GM12878 (cell line): ENCODE measurements at regions not wholly inside any gene's neighbourhood (a gene's known extent, or its start where the extent isn't known, plus 50 kb on each side); places are given as distances from the start of the nearest gene placed in this dataset.

Source experiments
- ATF2 ChIP-seq: IDR thresholded peaks from 2 replicates; pipeline ENCODE4 v1.6.1; 2012; ENCODE audit warnings: low read length, inconsistent platforms
- CHD1 ChIP-seq: IDR thresholded peaks from 2 replicates; pipeline ENCODE4 v1.6.1; 2012; ENCODE audit warnings: low read depth, low read length, improper control_type of control experiment
- CHD4 ChIP-seq: fragments of 200-600 bp; sonication (generic); IDR thresholded peaks from 2 replicates; pipeline ENCODE4 v1.6.1; 2016; ENCODE audit warnings: mild to moderate bottlenecking
- CREB1 ChIP-seq: IDR thresholded peaks from 2 replicates; pipeline ENCODE4 v1.6.1; 2012; ENCODE audit warnings: low read depth, mild to moderate bottlenecking, inconsistent platforms
- CREM ChIP-seq: IDR thresholded peaks from 2 replicates; pipeline ENCODE4 v1.6.1; 2014; ENCODE audit warnings: antibody characterized with exemption, low read depth
- E2F4 ChIP-seq: IDR thresholded peaks from 2 replicates; pipeline ENCODE4 v1.6.1; 2012; ENCODE audit warnings: low read depth, low read length, improper control_type of control experiment
- ESRRA ChIP-seq: IDR thresholded peaks from 2 replicates; pipeline ENCODE4 v1.6.1; 2012; ENCODE audit warnings: mild to moderate bottlenecking, low read length, improper control_type of control experiment
- GABPA ChIP-seq: IDR thresholded peaks from 2 replicates; pipeline ENCODE4 v1.6.1; 2014; ENCODE audit warnings: antibody characterized with exemption, low read depth, mild to moderate bottlenecking, inconsistent platforms
- HDAC6 ChIP-seq: fragments of 200-600 bp; sonication (generic); IDR thresholded peaks from one replicate; pipeline ENCODE4 v1.8.0; 2017; ENCODE audit warnings: antibody characterized with exemption; ENCODE audit not compliant: unreplicated experiment
- IKZF2 ChIP-seq, 2 experiments: fragments of 450-650 bp; IDR thresholded peaks; 2 replicates each; pipeline ENCODE4 v1.6.1; 2017; ENCODE audit warnings: mild to moderate bottlenecking in 2 of 2, moderate library complexity in 2 of 2
- JUNB ChIP-seq: IDR thresholded peaks from 2 replicates; pipeline ENCODE4 v1.6.1; 2016; ENCODE audit warnings: antibody characterized with exemption, mild to moderate bottlenecking
- LARP7 ChIP-seq: fragments of 450-650 bp; IDR thresholded peaks from 2 replicates; pipeline ENCODE4 v1.6.1; 2017; ENCODE audit warnings: mild to moderate bottlenecking
- MEF2A ChIP-seq: IDR thresholded peaks from 2 replicates; pipeline ENCODE4 v1.6.1; 2011; ENCODE audit warnings: low read depth, mild to moderate bottlenecking, low read length, moderate library complexity; ENCODE audit not compliant: insufficient read depth
- NFYB ChIP-seq: IDR thresholded peaks from 2 replicates; pipeline ENCODE4 v1.6.1; 2011; ENCODE audit warnings: low read depth, mild to moderate bottlenecking, low read length, improper control_type of control experiment, moderate library complexity; ENCODE audit not compliant: insufficient read depth
- PAX5 ChIP-seq: IDR thresholded peaks from 2 replicates; pipeline ENCODE4 v1.6.1; 2011; ENCODE audit warnings: low read depth, low read length, borderline replicate concordance
- PML ChIP-seq: IDR thresholded peaks from 2 replicates; pipeline ENCODE4 v1.6.1; 2012; ENCODE audit warnings: low read length, inconsistent platforms
- POLR2AphosphoS5 ChIP-seq: IDR thresholded peaks from 2 replicates; pipeline ENCODE4 v1.6.1; 2011; ENCODE audit warnings: mild to moderate bottlenecking, low read length, inconsistent platforms
- RELA ChIP-seq: fragments of 450-650 bp; IDR thresholded peaks from 2 replicates; pipeline ENCODE4 v1.8.0; 2014; ENCODE audit warnings: borderline replicate concordance; ENCODE audit not compliant: partially characterized antibody
- RELB ChIP-seq: fragments of 450-650 bp; IDR thresholded peaks from 2 replicates; pipeline ENCODE4 v1.6.1; 2017; ENCODE audit warnings: low read depth, mild to moderate bottlenecking, moderate library complexity
- SMARCA5 ChIP-seq: fragments of 450-650 bp; IDR thresholded peaks from 2 replicates; pipeline ENCODE4 v1.6.1; 2017; ENCODE audit warnings: mild to moderate bottlenecking
- SP1 ChIP-seq: IDR thresholded peaks from one replicate; pipeline ENCODE4 v1.6.1; 2011; ENCODE audit warnings: low read depth, low read length
- SPI1 ChIP-seq: IDR thresholded peaks from 2 replicates; pipeline ENCODE4 v1.6.1; 2011; ENCODE audit warnings: low read depth, mild to moderate bottlenecking, low read length, moderate library complexity, borderline replicate concordance; ENCODE audit not compliant: insufficient read depth
- SREBF1 ChIP-seq: IDR thresholded peaks from 2 replicates; pipeline ENCODE4 v1.6.1; 2012; ENCODE audit warnings: mild to moderate bottlenecking, low read length
- USF2 ChIP-seq: IDR thresholded peaks from 2 replicates; pipeline ENCODE4 v1.6.1; 2011; ENCODE audit warnings: low read depth, low read length, improper control_type of control experiment, borderline replicate concordance
- YBX1 ChIP-seq: fragments of 450-650 bp; IDR thresholded peaks from 2 replicates; pipeline ENCODE4 v1.6.1; 2016; ENCODE audit warnings: antibody characterized with exemption
- ZBED1 ChIP-seq: IDR thresholded peaks from 2 replicates; pipeline ENCODE4 v1.6.1; 2016; ENCODE audit warnings: borderline replicate concordance
- ZNF24 ChIP-seq: fragments of 450-650 bp; IDR thresholded peaks from 2 replicates; pipeline ENCODE4 v1.6.1; 2017; ENCODE audit warnings: antibody characterized with exemption, mild to moderate bottlenecking
- ZSCAN29 ChIP-seq: fragments of 450-650 bp; IDR thresholded peaks from 2 replicates; pipeline ENCODE4 v1.6.1; 2017; ENCODE audit warnings: mild to moderate bottlenecking, moderate library complexity
- ZZZ3 ChIP-seq: IDR thresholded peaks from 2 replicates; pipeline ENCODE4 v1.6.1; 2011; ENCODE audit warnings: low read depth; ENCODE audit not compliant: control insufficient read depth, insufficient read length

- no peak for TF ChIP-seq SMARCA5
- TF ChIP-seq SREBF1: no peak
- peak; percentile 93 for TF ChIP-seq ESRRA
- no peak for TF ChIP-seq CHD1
- peak; percentile 79; the same call in 1 of the 2 replicates for TF ChIP-seq CREM
- peak in 1 of 2 experiments; percentile 93 for TF ChIP-seq IKZF2 (IDR thresholded peaks at IDR 0.05)
- TF ChIP-seq E2F4: no peak
- peak; percentile 90 for TF ChIP-seq MEF2A
- TF ChIP-seq HDAC6: no peak
- peak; percentile 42; the same call in 1 of the 2 replicates for TF ChIP-seq SPI1
- peak; percentile 95 for TF ChIP-seq JUNB
- peak; percentile 21 for TF ChIP-seq RELA
- TF ChIP-seq YBX1: no peak
- TF ChIP-seq ZBED1: peak; percentile 68; the same call in 1 of the 2 replicates
- no peak for TF ChIP-seq ZZZ3
- TF ChIP-seq LARP7: no peak
- TF ChIP-seq POLR2AphosphoS5: 0 out of 2 replicates have a peak, but pooled peaks have one; percentile 47
- peak; percentile 44; the same call in 1 of the 2 replicates for TF ChIP-seq CREB1
- TF ChIP-seq ATF2: peak; percentile 69
- TF ChIP-seq SP1: peak; percentile 57
- no peak for TF ChIP-seq NFYB
- no peak for TF ChIP-seq ZNF24
- no peak for TF ChIP-seq CHD4
- TF ChIP-seq PAX5: peak; percentile 76; the same call in 1 of the 2 replicates
- TF ChIP-seq PML: peak; percentile 21; the same call in 1 of the 2 replicates
- TF ChIP-seq USF2: no peak
- no peak for TF ChIP-seq GABPA
- TF ChIP-seq RELB: peak; percentile 84
- no peak for TF ChIP-seq ZSCAN29
Observed at GRCh38 chr2:61707984-61708852, 145.6 kb downstream of the FAM161A start (continued).
